ENCODE measurements at regions not wholly inside any gene's neighbourhood (a gene's known extent, or its start where the extent isn't known, plus 50 kb on each side); places are given as distances from the start of the nearest gene placed in this dataset.

DNA sequence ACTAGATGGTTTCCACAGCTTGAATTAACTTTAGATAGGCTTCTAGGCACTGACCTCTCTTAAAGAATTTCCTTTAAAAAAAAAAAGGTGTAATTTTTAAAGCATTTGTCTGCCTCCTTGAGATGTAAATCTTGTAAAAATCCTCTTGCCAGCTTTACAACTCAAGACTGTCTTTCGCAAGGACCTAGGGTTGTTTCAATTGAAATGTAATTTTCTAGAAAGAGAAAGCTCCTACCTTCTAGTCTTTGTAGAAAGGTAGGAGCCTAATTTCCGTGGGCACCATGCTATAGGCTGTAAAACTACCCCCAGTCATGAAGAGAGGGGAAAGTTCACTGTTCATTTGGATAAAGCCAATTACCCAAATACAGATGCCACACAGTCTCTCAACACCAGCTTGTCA is 228.8 kb upstream of the TMEM229A start:
- POLR2A ChIA-PET = no interaction called here
- intact Hi-C loops (cut with micrococcal nuclease) = no loop called here
- Mint-ChIP-seq H3K9me3 (no peaks in the 10 kb centered on the region), H3K27ac (no peak overlapping the region), H3K4me1 (no peaks in the 10 kb centered on the region), H3K27me3 (no peaks in the 10 kb centered on the region), H3K36me3 (ENCODE audit: low read depth) (no peaks in the 10 kb centered on the region), H3K4me3 (no peak overlapping the region)
- TF ChIP-seq, protein P1, sequence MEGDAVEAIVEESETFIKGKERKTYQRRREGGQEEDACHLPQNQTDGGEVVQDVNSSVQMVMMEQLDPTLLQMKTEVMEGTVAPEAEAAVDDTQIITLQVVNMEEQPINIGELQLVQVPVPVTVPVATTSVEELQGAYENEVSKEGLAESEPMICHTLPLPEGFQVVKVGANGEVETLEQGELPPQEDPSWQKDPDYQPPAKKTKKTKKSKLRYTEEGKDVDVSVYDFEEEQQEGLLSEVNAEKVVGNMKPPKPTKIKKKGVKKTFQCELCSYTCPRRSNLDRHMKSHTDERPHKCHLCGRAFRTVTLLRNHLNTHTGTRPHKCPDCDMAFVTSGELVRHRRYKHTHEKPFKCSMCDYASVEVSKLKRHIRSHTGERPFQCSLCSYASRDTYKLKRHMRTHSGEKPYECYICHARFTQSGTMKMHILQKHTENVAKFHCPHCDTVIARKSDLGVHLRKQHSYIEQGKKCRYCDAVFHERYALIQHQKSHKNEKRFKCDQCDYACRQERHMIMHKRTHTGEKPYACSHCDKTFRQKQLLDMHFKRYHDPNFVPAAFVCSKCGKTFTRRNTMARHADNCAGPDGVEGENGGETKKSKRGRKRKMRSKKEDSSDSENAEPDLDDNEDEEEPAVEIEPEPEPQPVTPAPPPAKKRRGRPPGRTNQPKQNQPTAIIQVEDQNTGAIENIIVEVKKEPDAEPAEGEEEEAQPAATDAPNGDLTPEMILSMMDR (IDR thresholded peaks at IDR 0.05) = no peak
- ATAC-seq (ENCODE audit: low read depth) (no peak), DNase-seq (no peak)
- CTCF ChIA-PET = no interaction called here

DNA sequence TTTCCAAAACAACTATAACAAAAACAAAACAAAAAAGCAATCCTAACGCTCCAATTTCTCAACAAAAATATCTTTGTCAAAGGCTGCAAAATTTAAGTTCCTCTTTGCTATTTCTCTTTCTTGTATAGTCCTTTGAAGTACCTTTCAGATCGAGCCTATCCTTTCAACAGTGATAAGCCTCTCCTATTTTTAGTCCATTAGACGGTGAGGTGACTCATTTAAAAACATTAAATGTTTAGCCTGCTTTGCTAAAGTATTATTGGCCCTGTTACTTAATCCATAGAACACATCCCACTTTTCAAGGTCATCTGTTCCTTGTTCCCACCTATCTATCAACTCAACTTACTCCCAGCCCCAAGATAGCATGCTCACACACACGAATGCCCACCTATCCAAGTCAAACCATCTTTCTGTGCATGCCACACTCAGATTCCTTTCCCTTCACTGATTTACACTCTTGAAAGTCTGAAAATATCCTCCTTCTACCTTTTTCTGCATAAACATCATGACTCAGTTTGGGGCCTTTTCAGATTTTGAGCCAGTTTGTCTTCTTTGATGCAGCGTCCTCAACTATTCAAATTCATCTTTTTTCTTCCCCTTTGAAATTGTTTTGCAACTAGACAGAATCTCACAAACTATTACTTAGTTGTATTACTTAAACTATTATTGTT is 224.9 kb upstream of the TMEM229A start:
- Mint-ChIP-seq H3K36me3 (ENCODE audit: low read depth) (no peaks in the 10 kb centered on the region), H3K27me3 (no peaks in the 10 kb centered on the region), H3K4me1 (no peaks in the 10 kb centered on the region), H3K4me3 (no peak overlapping the region), H3K27ac (no peak overlapping the region), H3K9me3 (no peaks in the 10 kb centered on the region)
- TF ChIP-seq, protein P1 (IDR thresholded peaks at IDR 0.05) = no peak
- no peak for DNase-seq
- no peak for ATAC-seq (ENCODE audit: low read depth)
- POLR2A ChIA-PET = no interaction called here
- CTCF ChIA-PET = no interaction called here
- intact Hi-C loops (cut with micrococcal nuclease) = no loop called here

DNA sequence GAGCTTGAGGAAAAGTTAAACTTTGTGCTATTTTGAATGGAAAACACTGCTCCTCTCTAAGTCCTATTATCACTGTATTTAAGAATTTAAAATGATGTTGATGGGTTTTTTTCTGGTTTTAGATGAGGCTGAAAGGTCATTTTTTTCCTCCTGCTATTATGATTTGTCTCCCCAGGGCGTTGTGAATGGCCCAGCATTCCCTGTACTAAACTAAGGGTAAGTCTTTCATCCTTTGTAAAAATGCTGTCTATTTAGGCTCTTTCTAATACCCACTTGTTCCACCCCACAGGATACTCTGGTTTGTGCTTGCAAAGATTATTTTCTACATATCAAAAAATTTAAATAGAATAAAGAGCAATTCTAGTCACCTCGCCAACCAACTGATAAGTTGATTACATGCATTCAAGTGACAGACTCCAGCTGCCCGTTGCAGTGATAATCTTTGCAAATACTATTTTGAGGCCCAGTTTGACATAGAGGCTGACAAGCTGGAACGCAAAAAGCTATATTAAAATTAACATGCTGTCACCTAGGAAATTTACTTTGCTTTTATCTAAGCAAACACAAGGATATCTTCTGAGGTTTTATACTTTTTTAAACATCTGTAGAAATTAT is 222.3 kb upstream of the TMEM229A start:
- ChIA-PET CTCF (no interaction called here), POLR2A (no interaction called here)
- DNase-seq = no peak
- TF ChIP-seq, protein P1 (IDR thresholded peaks at IDR 0.05) = no peak
- Mint-ChIP-seq H3K4me3 (no peak overlapping the region), H3K4me1 (no peaks in the 10 kb centered on the region), H3K36me3 (ENCODE audit: low read depth) (no peaks in the 10 kb centered on the region), H3K9me3 (no peaks in the 10 kb centered on the region), H3K27ac (no peak overlapping the region), H3K27me3 (no peaks in the 10 kb centered on the region)
- no peak for ATAC-seq (ENCODE audit: low read depth)
- intact Hi-C loops (cut with micrococcal nuclease) = no loop called here

DNA sequence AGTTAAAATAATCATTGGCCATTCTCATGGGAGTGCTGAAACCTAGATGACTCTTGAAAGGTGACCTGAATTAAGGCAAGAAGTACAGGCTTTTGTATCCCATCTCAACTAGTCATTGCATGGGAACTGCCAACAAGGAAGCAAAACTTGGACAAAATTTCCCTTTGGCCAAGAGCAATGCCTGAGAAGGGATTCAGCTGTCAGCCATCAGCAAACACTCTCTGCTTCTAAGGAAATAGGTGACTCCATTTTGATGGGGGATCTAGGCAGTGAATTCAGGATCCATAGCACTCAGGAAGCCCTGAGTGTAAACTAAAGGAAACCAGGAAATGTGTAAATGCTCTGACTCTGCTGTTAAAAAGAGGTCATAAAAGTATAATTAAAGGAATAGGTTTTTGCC is 221.5 kb upstream of the TMEM229A start:
- no peaks in the 10 kb centered on the region for H3K9me3 Mint-ChIP-seq
- TF ChIP-seq, protein P1 (IDR thresholded peaks at IDR 0.05) = no peak

DNA sequence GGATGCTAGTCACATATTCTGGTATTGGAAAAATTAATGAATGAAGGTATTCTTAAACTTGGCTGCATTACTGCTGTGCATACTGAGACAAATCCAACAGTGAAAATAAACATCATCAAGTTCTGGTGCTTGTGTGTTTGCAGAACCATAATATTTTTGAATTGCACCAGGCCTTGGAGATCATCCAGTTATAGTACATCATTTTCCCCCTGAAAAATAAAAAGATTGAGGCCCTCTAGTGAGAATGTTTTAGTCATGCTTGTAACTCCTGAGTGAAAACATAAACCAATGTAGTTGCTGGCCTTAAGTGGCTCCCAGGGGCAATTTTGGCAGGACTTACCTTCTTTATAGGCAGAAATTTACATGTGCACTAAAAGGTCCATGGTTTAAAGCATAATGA is 218.8 kb upstream of the TMEM229A start:
- H3K27me3 Mint-ChIP-seq = no peaks in the 10 kb centered on the region
- TF ChIP-seq, protein P1 (IDR thresholded peaks at IDR 0.05) = no peak
- no peaks in the 10 kb centered on the region for H3K36me3 Mint-ChIP-seq (ENCODE audit: low read depth)
- H3K4me3 Mint-ChIP-seq = no peak overlapping the region
- CTCF ChIA-PET = no interaction called here
- DNase-seq (no peak), ATAC-seq (ENCODE audit: low read depth) (no peak)
- peaks cover 4% of the 10 kb centered on the region for H3K9me3 Mint-ChIP-seq
- POLR2A ChIA-PET = no interaction called here
- H3K4me1 Mint-ChIP-seq = no peaks in the 10 kb centered on the region
- intact Hi-C loops (cut with micrococcal nuclease) = no loop called here
- H3K27ac Mint-ChIP-seq = no peak overlapping the region

More for the DNA sequence above, 221.5 kb upstream of the TMEM229A start:
- POLR2A ChIA-PET = no interaction called here
- Mint-ChIP-seq H3K27ac (no peak overlapping the region), H3K27me3 (no peaks in the 10 kb centered on the region), H3K4me1 (no peaks in the 10 kb centered on the region), H3K36me3 (ENCODE audit: low read depth) (no peaks in the 10 kb centered on the region), H3K4me3 (no peak overlapping the region)
- CTCF ChIA-PET = no interaction called here
- ATAC-seq (ENCODE audit: low read depth) (no peak), DNase-seq (no peak)
- intact Hi-C loops (cut with micrococcal nuclease) = no loop called here
